HL-60 (cell line): ENCODE measurements at regions not wholly inside any gene's neighbourhood (a gene's known extent, or its start where the extent isn't known, plus 50 kb on each side); places are given as distances from the start of the nearest gene placed in this dataset.

ENCODE experiments used
- DNase-seq, 2 experiments: peaks; one replicate each; pipeline ENCODE4 v3.0.0-alpha.2; 2010 to 2020; ENCODE audit warnings: low read depth in 1 of 2, low spot score in 1 of 2
- H3K27ac ChIP-seq: fragments of 250-450 bp; sonication (Bioruptor Pico); replicated peaks from 2 replicates; pipeline ENCODE4 v1.5.1; 2020; ENCODE audit warnings: mild to moderate bottlenecking, moderate library complexity
- H3K27me3 ChIP-seq: fragments of 250-450 bp; sonication (Bioruptor Pico); 2 replicates; pipeline ENCODE4 v1.5.1; 2021; ENCODE audit warnings: mild to moderate bottlenecking, moderate library complexity; ENCODE audit not compliant: insufficient read depth, poor library complexity, severe bottlenecking
- H3K4me3 ChIP-seq: replicated peaks from 2 replicates; pipeline ENCODE4 v1.5.1; 2011; ENCODE audit warnings: mild to moderate bottlenecking, control low read depth, low read length; ENCODE audit not compliant: insufficient read depth
- CTCF ChIP-seq: IDR thresholded peaks from one replicate; pipeline ENCODE4 v1.5.1; 2011; ENCODE audit warnings: low read length, control low read depth, inconsistent platforms; ENCODE audit not compliant: insufficient read depth
- GABPA ChIP-seq: IDR thresholded peaks from 2 replicates; pipeline ENCODE4 v1.6.1; 2012; ENCODE audit warnings: low read depth
- POLR2AphosphoS5 ChIP-seq: IDR thresholded peaks from 2 replicates; pipeline ENCODE4 v1.6.1; 2012; ENCODE audit warnings: low read depth
- REST ChIP-seq: IDR thresholded peaks from 2 replicates; pipeline ENCODE4 v1.6.1; 2012; ENCODE audit warnings: low read depth; ENCODE audit not compliant: insufficient replicate concordance
- SPI1 ChIP-seq: IDR thresholded peaks from 2 replicates; pipeline ENCODE4 v1.6.1; 2012; ENCODE audit warnings: low read depth, mild to moderate bottlenecking, borderline replicate concordance

- TF ChIP-seq CTCF (no peak), POLR2AphosphoS5 (no peak), GABPA (no peak), REST (no peak), SPI1 (no peak)
- no peak for DNase-seq
- Histone ChIP-seq H3K27me3 (no peaks in the 10 kb centered on the region), H3K27ac (no peak overlapping the region), H3K4me3 (no peak overlapping the region)
Measured at GRCh38 chr3:78123058-78123457, 1083.2 kb downstream of the ROBO2 start.

GRCh38 chr3:78129707-78130106 lies 1089.8 kb downstream of the ROBO2 start:
- H3K4me3 ChIP-seq: no peak overlapping the region
- H3K27ac ChIP-seq: no peak overlapping the region
- H3K27me3 ChIP-seq: no peaks in the 10 kb centered on the region
- no peak for TF ChIP-seq SPI1
- TF ChIP-seq GABPA: no peak
- no peak for TF ChIP-seq REST
- no peak for TF ChIP-seq CTCF
- TF ChIP-seq POLR2AphosphoS5: no peak
- no peak for DNase-seq

DNA sequence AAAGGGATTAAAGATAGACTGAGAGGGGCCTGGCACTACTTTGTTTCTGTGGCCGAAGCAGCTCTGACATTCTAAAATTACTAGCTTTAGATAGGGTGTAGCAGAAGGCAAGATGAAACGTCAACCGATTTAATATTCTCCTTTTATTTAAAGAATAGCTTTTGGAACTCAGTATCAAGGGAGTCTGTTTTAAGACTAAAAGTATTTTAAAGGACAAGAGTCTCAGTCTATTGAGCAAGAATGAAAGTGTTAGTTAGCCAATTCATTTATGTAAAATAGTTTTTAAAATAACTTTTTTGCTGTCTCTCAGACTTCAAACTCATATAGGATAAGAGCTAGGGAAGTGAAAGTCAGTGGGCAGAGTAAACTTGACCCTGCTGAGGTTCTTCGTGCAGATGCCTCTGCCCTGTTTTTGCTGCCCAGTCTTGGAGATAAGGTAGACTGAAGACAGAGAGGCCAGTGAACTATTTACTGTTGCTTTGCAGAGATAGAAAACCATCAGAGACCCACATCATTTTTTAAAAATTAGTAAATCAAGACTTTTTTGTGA lies 1090.9 kb downstream of the ROBO2 start:
- DNase-seq: no peak
- no peak overlapping the region for H3K27ac ChIP-seq
- TF ChIP-seq REST (no peak), GABPA (no peak), CTCF (no peak), SPI1 (no peak), POLR2AphosphoS5 (no peak)
- no peak overlapping the region for H3K4me3 ChIP-seq
- H3K27me3 ChIP-seq: no peaks in the 10 kb centered on the region
